H9 (cell line): ENCODE measurements at regions not wholly inside any gene's neighbourhood (a gene's known extent, or its start where the extent isn't known, plus 50 kb on each side); places are given as distances from the start of the nearest gene placed in this dataset.

Experiments
- DNase-seq: peaks from one replicate; pipeline ENCODE4 v3.0.0-alpha.2; 2017
- H2AFZ ChIP-seq: one replicate; pipeline ENCODE4 v1.6.1; 2013; ENCODE audit warnings: mild to moderate bottlenecking, low read length, control low read depth, moderate library complexity
- H2AK5ac ChIP-seq: 2 replicates; pipeline ENCODE4 v1.6.1; 2013; ENCODE audit warnings: low read length, control low read depth, mixed read lengths; ENCODE audit not compliant: insufficient read length
- H2BK120ac ChIP-seq: one replicate; pipeline ENCODE4 v1.6.1; 2013; ENCODE audit warnings: low read depth, mild to moderate bottlenecking, low read length, control low read depth, inconsistent platforms; ENCODE audit not compliant: poor library complexity, severe bottlenecking
- H2BK12ac ChIP-seq: 2 replicates; pipeline ENCODE4 v1.6.1; 2013; ENCODE audit warnings: low read length, control low read depth, mixed read lengths, low read depth; ENCODE audit not compliant: insufficient read length
- H2BK15ac ChIP-seq: 2 replicates; pipeline ENCODE4 v1.6.1; 2013; ENCODE audit warnings: low read depth, low read length, control low read depth
- H2BK20ac ChIP-seq: one replicate; pipeline ENCODE4 v1.6.1; 2013; ENCODE audit warnings: low read depth, mild to moderate bottlenecking, low read length, control low read depth, inconsistent platforms; ENCODE audit not compliant: poor library complexity, severe bottlenecking
- H2BK5ac ChIP-seq: 2 replicates; pipeline ENCODE4 v1.6.1; 2013; ENCODE audit warnings: low read length, control low read depth, mixed read lengths; ENCODE audit not compliant: insufficient read length
- H3K14ac ChIP-seq: 2 replicates; pipeline ENCODE4 v1.6.1; 2013; ENCODE audit warnings: low read length, control low read depth; ENCODE audit not compliant: insufficient read depth
- H3K18ac ChIP-seq: 2 replicates; pipeline ENCODE4 v1.6.1; 2013; ENCODE audit warnings: low read depth, mild to moderate bottlenecking, mixed read lengths, low read length, control low read depth; ENCODE audit not compliant: insufficient read length
- H3K23ac ChIP-seq: 2 replicates; pipeline ENCODE4 v1.6.1; 2013; ENCODE audit warnings: low read length, control low read depth, mixed read lengths, low read depth; ENCODE audit not compliant: insufficient read length
- H3K23me2 ChIP-seq: 2 replicates; pipeline ENCODE4 v1.6.1; 2013; ENCODE audit warnings: low read depth, mild to moderate bottlenecking, mixed read lengths, low read length, control low read depth; ENCODE audit not compliant: insufficient read length, poor library complexity, severe bottlenecking
- H3K27ac ChIP-seq: 2 replicates; pipeline ENCODE4 v1.5.1; 2013; ENCODE audit warnings: low read length, control low read depth, mixed read lengths, low read depth; ENCODE audit not compliant: insufficient read length
- H3K27me3 ChIP-seq: 2 replicates; pipeline ENCODE4 v1.6.1; 2013; ENCODE audit warnings: low read length, control low read depth, inconsistent platforms; ENCODE audit not compliant: insufficient read depth
- H3K4ac ChIP-seq: 2 replicates; pipeline ENCODE4 v1.6.1; 2013; ENCODE audit warnings: low read depth, mild to moderate bottlenecking, control low read depth, inconsistent platforms, low read length, moderate library complexity
- H3K4me1 ChIP-seq: 2 replicates; pipeline ENCODE4 v1.6.1; 2013; ENCODE audit warnings: low read length, control low read depth, inconsistent platforms; ENCODE audit not compliant: insufficient read depth
- H3K4me2 ChIP-seq: 2 replicates; pipeline ENCODE4 v1.6.1; 2013; ENCODE audit warnings: low read length, control low read depth, mixed read lengths; ENCODE audit not compliant: insufficient read length, insufficient read depth
- H3K56ac ChIP-seq: 2 replicates; pipeline ENCODE4 v1.6.1; 2013; ENCODE audit warnings: low read depth, mild to moderate bottlenecking, mixed read lengths, low read length, control low read depth; ENCODE audit not compliant: insufficient read length
- H3K79me1 ChIP-seq: 2 replicates; pipeline ENCODE4 v1.6.1; 2013; ENCODE audit warnings: low read depth, mild to moderate bottlenecking, moderate library complexity, low read length, control low read depth, inconsistent platforms; ENCODE audit not compliant: insufficient read depth, poor library complexity, severe bottlenecking
- H3K79me2 ChIP-seq: 2 replicates; pipeline ENCODE4 v1.6.1; 2013; ENCODE audit warnings: low read length, control low read depth, inconsistent platforms; ENCODE audit not compliant: insufficient read depth
- H3K9ac ChIP-seq: 2 replicates; pipeline ENCODE4 v1.6.1; 2013; ENCODE audit warnings: low read length, control low read depth, mixed read lengths; ENCODE audit not compliant: insufficient read length; ENCODE audit errors: extremely low read depth
- H3K9me3 ChIP-seq: one replicate; pipeline ENCODE4 v1.6.1; 2013; ENCODE audit warnings: low read depth, low read length, inconsistent platforms; ENCODE audit not compliant: control insufficient read depth
- H3T11ph ChIP-seq: one replicate; pipeline ENCODE4 v1.6.1; 2013; ENCODE audit warnings: mild to moderate bottlenecking, low read length, control low read depth, inconsistent platforms
- H4K20me1 ChIP-seq: one replicate; pipeline ENCODE4 v1.6.1; 2013; ENCODE audit not compliant: control insufficient read depth, insufficient read length, insufficient read depth
- H4K5ac ChIP-seq: 2 replicates; pipeline ENCODE4 v1.6.1; 2013; ENCODE audit warnings: low read depth, mild to moderate bottlenecking, mixed read lengths, low read length, control low read depth; ENCODE audit not compliant: insufficient read length
- H4K8ac ChIP-seq: replicated peaks from 2 replicates; pipeline ENCODE4 v1.6.1; 2013; ENCODE audit warnings: low read length, control low read depth, mixed read lengths, low read depth; ENCODE audit not compliant: insufficient read length
- H4K91ac ChIP-seq: 2 replicates; pipeline ENCODE4 v1.6.1; 2013; ENCODE audit warnings: low read depth, mild to moderate bottlenecking, moderate library complexity, mixed read lengths, low read length, control low read depth; ENCODE audit not compliant: insufficient read length
- H3K27ac Mint-ChIP-seq, 3 experiments: 2 replicates in 2 of 3; 3 replicates in 1 of 3; pipeline ENCODE4 v1.8.0; 2020 to 2021; ENCODE audit warnings: mixed read lengths in 3 of 3, mild to moderate bottlenecking in 1 of 3, moderate library complexity in 1 of 3
- H3K27me3 Mint-ChIP-seq: 2 replicates; pipeline ENCODE4 v1.8.0; 2021; ENCODE audit warnings: low read depth, mild to moderate bottlenecking, moderate library complexity, mixed read lengths
- H3K36me3 Mint-ChIP-seq, 3 experiments: 2 replicates in 2 of 3; 3 replicates in 1 of 3; pipeline ENCODE4 v1.8.0; 2020 to 2021; ENCODE audit warnings: low read depth in 3 of 3, mixed read lengths in 3 of 3; ENCODE audit not compliant: insufficient read depth in 1 of 3
- H3K4me1 Mint-ChIP-seq, 2 experiments: 2 replicates each; pipeline ENCODE4 v1.8.0; 2020; ENCODE audit warnings: mixed read lengths in 2 of 2
- H3K4me3 Mint-ChIP-seq, 2 experiments: 2 replicates in 1 of 2; 3 replicates in 1 of 2; pipeline ENCODE4 v1.8.0; 2020 to 2021; ENCODE audit warnings: mild to moderate bottlenecking in 2 of 2, mixed read lengths in 2 of 2, moderate library complexity in 1 of 2
- H3K9me3 Mint-ChIP-seq, 2 experiments: 2 replicates in 1 of 2; 3 replicates in 1 of 2; pipeline ENCODE4 v1.8.0; 2020; ENCODE audit warnings: mild to moderate bottlenecking in 2 of 2, mixed read lengths in 2 of 2, moderate library complexity in 1 of 2
- WGBS: extraction: QIAGEN DNeasy Blood & Tissue Kit; methylation state at CpG from one replicate; pipeline ENCODE4 v1.1.7; 2013; ENCODE audit warnings: missing lambda C conversion rate, low lambda C conversion rate, mixed read lengths; ENCODE audit not compliant: insufficient read length; ENCODE audit errors: extremely low coverage; 5-methylcytosine and 5-hydroxymethylcytosine counted together
- TF ChIP-seq, protein P1 (sequence below): fragments of 200-600 bp; sonication (generic); conservative IDR thresholded peaks from 3 replicates; pipeline ENCODE4 v1.8.0; 2021; ENCODE audit warnings: antibody characterized with exemption, mild to moderate bottlenecking

DNA sequence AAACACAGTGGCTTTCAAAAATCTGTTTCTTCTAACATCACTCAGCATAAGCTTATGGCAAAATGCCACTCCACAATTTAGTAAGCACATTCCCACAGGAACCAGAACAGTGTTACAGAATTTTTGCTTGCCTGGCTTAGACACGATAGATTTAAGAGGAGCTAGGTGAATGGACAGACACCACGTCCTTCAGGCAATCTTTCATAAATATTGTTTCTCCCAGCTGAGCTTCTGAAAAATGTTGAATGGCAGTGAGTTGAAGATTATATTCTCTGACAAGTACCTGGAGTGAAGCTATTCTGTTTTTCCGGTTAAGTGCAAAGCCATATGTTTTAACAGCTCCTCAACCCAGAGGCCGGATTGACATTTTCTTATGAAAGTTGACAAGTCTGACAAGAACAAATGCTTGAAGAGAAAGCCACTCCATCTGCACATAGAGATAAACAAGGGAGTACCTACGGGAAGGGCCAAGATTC, 102.0 kb downstream of the FSCB start:
- Histone ChIP-seq H3T11ph (no peak overlapping the region), H4K8ac (no peak overlapping the region), H4K91ac (no peak overlapping the region), H3K27me3 (no peaks in the 10 kb centered on the region), H2BK5ac (no peak overlapping the region), H3K56ac (no peak overlapping the region), H2BK15ac (no peak overlapping the region), H2BK20ac (no peak overlapping the region), H3K79me2 (no peaks in the 10 kb centered on the region), H3K4ac (no peak overlapping the region), H2BK120ac (no peak overlapping the region), H3K14ac (no peak overlapping the region), H3K79me1 (no peaks in the 10 kb centered on the region), H3K9ac (no peak overlapping the region), H3K9me3 (no peaks in the 10 kb centered on the region), H3K27ac (no peak overlapping the region), H4K5ac (no peak overlapping the region), H3K4me1 (no peaks in the 10 kb centered on the region), H2AK5ac (no peak overlapping the region), H3K23me2 (no peaks in the 10 kb centered on the region), H3K18ac (no peak overlapping the region), H3K4me2 (no peak overlapping the region), H2BK12ac (no peak overlapping the region), H3K23ac (no peak overlapping the region), H2AFZ (no peak overlapping the region), H4K20me1 (no peaks in the 10 kb centered on the region)
- DNase-seq, result no peak
- Mint-ChIP-seq H3K4me3 (no peak overlapping the region), H3K27ac (no peak overlapping the region), H3K36me3 (no peaks in the 10 kb centered on the region), H3K27me3 (no peaks in the 10 kb centered on the region), H3K4me1 (no peaks in the 10 kb centered on the region), H3K9me3 (no peaks in the 10 kb centered on the region)
- TF ChIP-seq, protein P1, sequence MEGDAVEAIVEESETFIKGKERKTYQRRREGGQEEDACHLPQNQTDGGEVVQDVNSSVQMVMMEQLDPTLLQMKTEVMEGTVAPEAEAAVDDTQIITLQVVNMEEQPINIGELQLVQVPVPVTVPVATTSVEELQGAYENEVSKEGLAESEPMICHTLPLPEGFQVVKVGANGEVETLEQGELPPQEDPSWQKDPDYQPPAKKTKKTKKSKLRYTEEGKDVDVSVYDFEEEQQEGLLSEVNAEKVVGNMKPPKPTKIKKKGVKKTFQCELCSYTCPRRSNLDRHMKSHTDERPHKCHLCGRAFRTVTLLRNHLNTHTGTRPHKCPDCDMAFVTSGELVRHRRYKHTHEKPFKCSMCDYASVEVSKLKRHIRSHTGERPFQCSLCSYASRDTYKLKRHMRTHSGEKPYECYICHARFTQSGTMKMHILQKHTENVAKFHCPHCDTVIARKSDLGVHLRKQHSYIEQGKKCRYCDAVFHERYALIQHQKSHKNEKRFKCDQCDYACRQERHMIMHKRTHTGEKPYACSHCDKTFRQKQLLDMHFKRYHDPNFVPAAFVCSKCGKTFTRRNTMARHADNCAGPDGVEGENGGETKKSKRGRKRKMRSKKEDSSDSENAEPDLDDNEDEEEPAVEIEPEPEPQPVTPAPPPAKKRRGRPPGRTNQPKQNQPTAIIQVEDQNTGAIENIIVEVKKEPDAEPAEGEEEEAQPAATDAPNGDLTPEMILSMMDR, result no peak
- no CpG with 5 or more reads among the region's 5 CpGs for WGBS
